ENCODE measurements at regions not wholly inside any gene's neighbourhood (a gene's known extent, or its start where the extent isn't known, plus 50 kb on each side); places are given as distances from the start of the nearest gene placed in this dataset.

DNA sequence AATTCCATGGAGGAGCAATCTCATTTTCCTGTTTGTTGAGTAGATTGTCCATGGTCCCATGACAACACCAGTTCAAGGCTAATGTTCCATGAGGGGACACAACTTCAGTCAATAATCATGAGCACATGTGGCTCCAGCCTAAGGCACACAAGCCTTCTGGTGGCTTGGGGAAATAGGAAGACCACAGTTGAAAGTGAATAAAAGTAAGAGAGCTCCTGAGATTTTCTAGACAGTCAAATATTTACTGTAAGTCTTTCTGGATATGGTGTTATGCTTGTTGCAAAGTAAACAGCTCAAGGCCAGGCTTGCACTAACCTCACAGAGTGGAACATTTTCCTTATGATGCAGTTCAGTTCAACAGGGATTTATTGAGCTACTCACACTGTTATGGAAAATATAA lies 206.9 kb upstream of the SLC38A2 start:
- H3K27me3 ChIP-seq, result no peaks in the 10 kb centered on the region
- no peak overlapping the region for H3K4me3 ChIP-seq
- peaks cover 0 to 3% (median 0%) of the 10 kb centered on the region in 3 donors for H3K9me3 ChIP-seq
- TF ChIP-seq CTCF (IDR thresholded peaks at IDR 0.05 in 4 of 5, conservative IDR thresholded peaks at IDR 0.05 in 1 of 5), result no peak
- no peak for TF ChIP-seq POLR2A (IDR thresholded peaks at IDR 0.05)
- in situ Hi-C loops (cut with MboI; ENCODE audit: low sequenced_read_pairs in 4 of 4) (no loop called here), intact Hi-C loops (cut with DNase I; ENCODE audit: low total_unique reads) (no loop called here)
- peaks cover 20% of the 10 kb centered on the region in 2 donors for H3K4me1 ChIP-seq
- H3K36me3 ChIP-seq, result no peaks in the 10 kb centered on the region
- no peak overlapping the region for H3K27ac ChIP-seq
- DNase-seq (no peak), ATAC-seq (no peak)

GRCh38 chr12:46578190-46578982 lies 205.8 kb upstream of the SLC38A2 start:
- in situ Hi-C loops (cut with MboI; ENCODE audit: low sequenced_read_pairs in 4 of 4), result no loop called here
- TF ChIP-seq CTCF (IDR thresholded peaks at IDR 0.05 in 4 of 5, conservative IDR thresholded peaks at IDR 0.05 in 1 of 5) (no peak), POLR2A (IDR thresholded peaks at IDR 0.05) (no peak)
- Histone ChIP-seq H3K4me3 (no peak overlapping the region), H3K9me3 (no peaks in the 10 kb centered on the region), H3K27ac (peak overlapping the region in 3 of 4 donors; percentile 18 to 38 (median 27)), H3K36me3 (no peaks in the 10 kb centered on the region), H3K4me1 (peaks cover 26 to 30% of the 10 kb centered on the region in 2 donors), H3K27me3 (no peaks in the 10 kb centered on the region)
- intact Hi-C loops (cut with DNase I; ENCODE audit: low total_unique reads), result no loop called here
- DNase-seq (no peak), ATAC-seq (no peak)

DNA sequence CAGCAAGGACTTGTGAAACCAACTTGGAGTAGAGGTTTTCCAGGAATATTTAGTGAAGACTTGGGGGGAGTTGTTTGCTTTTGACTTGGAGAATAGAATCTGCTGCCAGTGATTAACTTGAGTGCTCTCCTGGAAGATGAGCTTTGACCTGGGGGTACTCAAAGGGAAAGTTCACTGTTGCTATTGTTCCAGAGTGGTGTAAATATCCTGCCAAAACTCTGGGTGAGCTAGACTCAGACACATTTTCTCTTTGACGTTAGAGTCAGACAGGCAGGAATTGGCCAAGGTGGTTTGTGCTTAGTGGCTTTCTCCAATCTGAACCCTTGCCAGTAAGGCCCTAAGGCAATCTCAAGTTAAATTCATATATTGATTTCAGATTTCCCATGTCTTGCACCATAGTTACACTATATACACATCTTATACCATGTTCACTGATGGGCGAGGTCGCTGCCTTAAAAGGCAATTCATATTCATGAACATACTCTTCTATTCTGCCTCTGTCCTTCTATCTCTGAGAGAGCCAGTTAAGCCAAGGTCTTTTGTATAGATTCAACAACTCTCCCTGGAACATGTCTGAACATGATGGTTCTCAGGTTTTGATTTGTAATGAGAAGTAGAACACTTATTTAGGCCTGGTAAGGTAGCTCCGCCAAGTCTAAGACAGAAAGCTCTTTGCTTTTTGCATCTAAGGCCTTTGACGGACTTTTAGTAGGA lies 204.6 kb upstream of the SLC38A2 start:
- peaks cover 35 to 40% of the 10 kb centered on the region in 2 donors for H3K4me1 ChIP-seq
- ATAC-seq, result no peak
- no peaks in the 10 kb centered on the region for H3K27me3 ChIP-seq
- DNase-seq, result no peak
- in situ Hi-C loops (cut with MboI; ENCODE audit: low sequenced_read_pairs in 4 of 4) (no loop called here), intact Hi-C loops (cut with DNase I; ENCODE audit: low total_unique reads) (no loop called here)
- no peak overlapping the region for H3K4me3 ChIP-seq
- H3K27ac ChIP-seq, result no peak overlapping the region
- H3K36me3 ChIP-seq, result no peaks in the 10 kb centered on the region
- TF ChIP-seq POLR2A (IDR thresholded peaks at IDR 0.05) (no peak), CTCF (IDR thresholded peaks at IDR 0.05 in 4 of 5, conservative IDR thresholded peaks at IDR 0.05 in 1 of 5) (no peak)
- H3K9me3 ChIP-seq, result no peaks in the 10 kb centered on the region

DNA sequence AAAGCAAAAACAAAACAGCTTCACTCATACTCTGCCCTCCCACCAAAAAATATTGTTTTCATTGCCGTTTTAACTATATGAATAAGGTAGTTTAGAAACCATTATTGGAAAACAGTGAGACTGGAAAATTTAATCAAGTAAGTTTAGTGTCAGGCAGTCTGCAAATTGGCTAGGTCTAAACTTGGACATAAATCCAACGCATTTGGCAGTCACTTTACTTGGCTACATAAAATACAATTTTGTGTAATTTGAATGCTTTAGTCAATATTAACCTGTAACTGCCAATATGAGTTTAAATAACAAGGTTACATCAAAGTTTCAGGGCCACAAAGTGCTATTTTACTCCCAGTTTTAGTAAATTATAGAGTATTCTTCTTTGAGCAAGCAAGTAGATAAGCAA lies 202.3 kb upstream of the SLC38A2 start:
- in situ Hi-C loops (cut with MboI; ENCODE audit: low sequenced_read_pairs in 4 of 4), result loop anchor here in 1 of 4 donors (25.0 kb wide), 1 partner anchor 188 kb away; no protein-coding TSS in a partner anchor
- intact Hi-C loops (cut with DNase I; ENCODE audit: low total_unique reads), result no loop called here

More for the DNA sequence above, 202.3 kb upstream of the SLC38A2 start:
- ATAC-seq (no peak), DNase-seq (no peak)
- Histone ChIP-seq H3K27me3 (no peaks in the 10 kb centered on the region), H3K9me3 (no peaks in the 10 kb centered on the region), H3K4me3 (no peak overlapping the region), H3K36me3 (no peaks in the 10 kb centered on the region), H3K27ac (no peak overlapping the region), H3K4me1 (peaks cover 35 to 45% of the 10 kb centered on the region in 2 donors)
- TF ChIP-seq CTCF (IDR thresholded peaks at IDR 0.05 in 4 of 5, conservative IDR thresholded peaks at IDR 0.05 in 1 of 5) (no peak), POLR2A (IDR thresholded peaks at IDR 0.05) (no peak)
